K562 (cell line): ENCODE measurements at regions not wholly inside any gene's neighbourhood (a gene's known extent, or its start where the extent isn't known, plus 50 kb on each side); places are given as distances from the start of the nearest gene placed in this dataset.

Experiments
- CTCF ChIP-seq, 3 experiments: IDR thresholded peaks in 2 of 3; conservative IDR thresholded peaks in 1 of 3; 2 replicates each; pipeline ENCODE4 v1.5.1; 2011 to 2012; ENCODE audit warnings: low read length in 3 of 3, mild to moderate bottlenecking in 3 of 3, control low read depth in 2 of 3, improper control_type of control experiment in 1 of 3, inconsistent platforms in 1 of 3, low read depth in 1 of 3, mixed read lengths in 1 of 3, moderate library complexity in 1 of 3; ENCODE audit not compliant: insufficient read depth in 2 of 3
- MAFK ChIP-seq: IDR thresholded peaks from 2 replicates; pipeline ENCODE4 v1.6.1; 2011; ENCODE audit warnings: low read length, improper control_type of control experiment
- REST ChIP-seq, 2 experiments: fragments of 450-650 bp; formaldehyde crosslinking in 1 of 2; IDR thresholded peaks; 2 replicates each; pipeline versions ENCODE4 v1.4.0 to v1.6.1; 2014 to 2020; ENCODE audit warnings: mild to moderate bottlenecking in 2 of 2, borderline replicate concordance in 1 of 2, low read depth in 1 of 2
- SIN3A ChIP-seq, 2 experiments: fragments of 150-350 bp in 1 of 2; IDR thresholded peaks; 2 replicates each; pipeline ENCODE4 v1.6.1; 2011 to 2016; ENCODE audit warnings: borderline replicate concordance in 2 of 2, low read depth in 2 of 2, low read length in 2 of 2, mild to moderate bottlenecking in 2 of 2, moderate library complexity in 2 of 2; ENCODE audit not compliant: control insufficient read depth in 1 of 2
- SP2 ChIP-seq: IDR thresholded peaks from 2 replicates; pipeline ENCODE4 v1.6.1; 2011; ENCODE audit warnings: mild to moderate bottlenecking, low read depth, low read length, moderate library complexity; ENCODE audit not compliant: poor library complexity, severe bottlenecking; ENCODE audit errors: extremely low read depth
- ZNF197 ChIP-seq: fragments of 200-800 bp; sonication (Bioruptor generic); IDR thresholded peaks from 2 replicates; pipeline ENCODE4 v1.6.1; 2016; ENCODE audit warnings: low read depth, missing genetic modification characterization, missing compliant biosample characterization

- TF ChIP-seq SIN3A (IDR thresholded peaks at IDR 0.05; ENCODE audit: borderline replicate concordance in 2 of 2, control insufficient read depth in 1 of 2, low read depth in 2 of 2, low read length in 2 of 2) (no peak), ZNF197 (CRISPR knock-in tag) (no peak), MAFK (no peak), CTCF (IDR thresholded peaks at IDR 0.05 in 2 of 3, conservative IDR thresholded peaks at IDR 0.05 in 1 of 3; ENCODE audit: insufficient read depth in 2 of 3, low read depth in 1 of 3, low read length in 3 of 3) (no peak), REST (IDR thresholded peaks at IDR 0.05; ENCODE audit: borderline replicate concordance) (no peak), REST (CRISPR knock-in tag; IDR thresholded peaks at IDR 0.05; ENCODE audit: low read depth) (no peak), SP2 (no peak)
Observed at GRCh38 chr17:53141280-53141679, 681.4 kb upstream of the KIF2B start.
